PC-9 (cell line): ENCODE measurements at regions not wholly inside any gene's neighbourhood (a gene's known extent, or its start where the extent isn't known, plus 50 kb on each side); places are given as distances from the start of the nearest gene placed in this dataset.
"Not testable (repeated sequence)": the region's sequence is repeated elsewhere in the genome, so short reads cannot be mapped to it uniquely, and the experiment has no call there.

ENCODE experiments used
- BruUV-seq: library from RNA; stranded (reverse); fragments of 400-500 nt; replicated peaks from 2 replicates; lab custom pipeline; 2021; lab: Mats Ljungman, UMichigan
- CTCF ChIA-PET: fragments of 300-600 bp; sonication (Branson Sonifier 250); formaldehyde crosslinking; loops from one replicate; lab custom pipeline; 2022; ENCODE audit warnings: antibody characterized with exemption; lab: Charles Lee
- POLR2A ChIA-PET: fragments of 300-600 bp; sonication (Branson Sonifier 250); formaldehyde crosslinking; loops from one replicate; lab custom pipeline; 2022; ENCODE audit warnings: antibody characterized with exemption; ENCODE audit not compliant: unreplicated experiment; lab: Charles Lee
- DNase-seq, 2 experiments: peaks; one replicate each; pipeline versions ENCODE4 v3.0.0 to v3.0.0-alpha.2; 2015 to 2022; ENCODE audit warnings: mixed read lengths in 1 of 2
- H2AFZ ChIP-seq: fragments of 200-600 bp; sonication (generic); 2 replicates; pipeline ENCODE4 v1.8.1; 2017; ENCODE audit warnings: antibody characterized with exemption
- H3F3A ChIP-seq: fragments of 200-600 bp; sonication (generic); 2 replicates; pipeline ENCODE4 v1.8.1; 2017; ENCODE audit warnings: antibody characterized with exemption, mild to moderate bottlenecking, low read depth; ENCODE audit not compliant: insufficient read depth
- H3K27ac ChIP-seq: fragments of 200-600 bp; sonication (generic); 2 replicates; pipeline ENCODE4 v1.6.1; 2016; ENCODE audit warnings: mixed run types
- H3K27me3 ChIP-seq: fragments of 200-600 bp; sonication (generic); 2 replicates; pipeline ENCODE4 v1.6.1; 2016; ENCODE audit warnings: low read depth, mixed run types; ENCODE audit not compliant: insufficient read depth
- H3K36me3 ChIP-seq: fragments of 200-600 bp; sonication (generic); 2 replicates; pipeline ENCODE4 v1.6.1; 2016; ENCODE audit warnings: low read depth, mixed run types
- H3K4me1 ChIP-seq: fragments of 200-600 bp; sonication (generic); replicated peaks from 2 replicates; pipeline ENCODE4 v1.6.1; 2016; ENCODE audit warnings: mixed run types; ENCODE audit not compliant: insufficient read depth
- H3K4me2 ChIP-seq: fragments of 200-600 bp; sonication (generic); 2 replicates; pipeline ENCODE4 v1.6.1; 2017; ENCODE audit warnings: mixed run types
- H3K4me3 ChIP-seq: fragments of 200-600 bp; sonication (generic); 2 replicates; pipeline ENCODE4 v1.6.1; 2016; ENCODE audit warnings: mixed run types
- H3K79me2 ChIP-seq: fragments of 200-600 bp; sonication (generic); 2 replicates; pipeline ENCODE4 v1.6.1; 2017; ENCODE audit warnings: low read depth, mixed run types
- H3K9me2 ChIP-seq: fragments of 200-600 bp; sonication (generic); 2 replicates; pipeline ENCODE4 v1.8.1; 2017; ENCODE audit warnings: mild to moderate bottlenecking; ENCODE audit not compliant: insufficient read depth
- H3K9me3 ChIP-seq: fragments of 200-600 bp; sonication (generic); 2 replicates; pipeline ENCODE4 v1.8.1; 2016; ENCODE audit warnings: low read depth; ENCODE audit not compliant: insufficient read depth
- H4K20me1 ChIP-seq: fragments of 200-600 bp; sonication (generic); 2 replicates; pipeline ENCODE4 v1.8.1; 2017; ENCODE audit not compliant: insufficient read depth
- CTCF ChIP-seq: fragments of 200-600 bp; sonication (generic); conservative IDR thresholded peaks from 2 replicates; pipeline ENCODE4 v1.6.1; 2017; ENCODE audit warnings: mixed run types, antibody characterized with exemption, mild to moderate bottlenecking, moderate library complexity
- EZH2 ChIP-seq: fragments of 200-600 bp; sonication (generic); IDR thresholded peaks from 2 replicates; pipeline ENCODE4 v1.8.0; 2017; ENCODE audit warnings: antibody characterized with exemption, low read depth
- intact Hi-C: fragments of 100-400 bp; cut with micrococcal nuclease; formaldehyde crosslinking; loops from one replicate; pipeline ENCODE4 v1.10.0; 2022; ENCODE audit not compliant: unreplicated experiment

- TF ChIP-seq EZH2 (no peak), CTCF (no peak)
- H3K9me3 ChIP-seq = no peaks in the 10 kb centered on the region
- H3K4me2 ChIP-seq = no peak overlapping the region
- H3K36me3 ChIP-seq = no peaks in the 10 kb centered on the region
- no peak overlapping the region for H2AFZ ChIP-seq
- no peak overlapping the region for H3K4me3 ChIP-seq
- H3K79me2 ChIP-seq = no peaks in the 10 kb centered on the region
- CTCF ChIA-PET = no interaction called here
- H3K4me1 ChIP-seq = no peaks in the 10 kb centered on the region
- H3F3A ChIP-seq = no peaks in the 10 kb centered on the region
- no peaks in the 10 kb centered on the region for H4K20me1 ChIP-seq
- POLR2A ChIA-PET = no interaction called here
- DNase-seq = no peak
- no peak overlapping the region for H3K27ac ChIP-seq
- intact Hi-C loops = no loop called here
- no peaks in the 10 kb centered on the region; the same call in 1 of the 2 replicates for H3K27me3 ChIP-seq
- BruUV-seq = no TSS peak
- no peaks in the 10 kb centered on the region for H3K9me2 ChIP-seq
Observed at GRCh38 chr20:17863577-17864292, 104.9 kb downstream of the SNX5 start.

- Histone ChIP-seq H3K4me2 (no peak overlapping the region), H3K36me3 (no peaks in the 10 kb centered on the region), H3K4me3 (no peak overlapping the region), H3F3A (no peaks in the 10 kb centered on the region), H3K27me3 (no peaks in the 10 kb centered on the region; the same call in 1 of the 2 replicates), H4K20me1 (no peaks in the 10 kb centered on the region), H3K79me2 (no peaks in the 10 kb centered on the region), H3K9me3 (no peaks in the 10 kb centered on the region), H3K9me2 (no peaks in the 10 kb centered on the region), H3K27ac (no peak overlapping the region), H3K4me1 (no peaks in the 10 kb centered on the region), H2AFZ (no peak overlapping the region)
- no peak for DNase-seq
- ChIA-PET CTCF (no interaction called here), POLR2A (no interaction called here)
- no TSS peak for BruUV-seq
- TF ChIP-seq CTCF (no peak), EZH2 (no peak)
- intact Hi-C loops = no loop called here
Observed at GRCh38 chr20:17863209-17863576, 105.4 kb downstream of the SNX5 start.

- POLR2A ChIA-PET = interaction anchor here (0.6 kb wide), 1 partner anchor 68 kb away, joined by 13 read pairs; no protein-coding TSS in a partner anchor
Observed at GRCh38 chr20:17862171-17862570, 106.4 kb downstream of the SNX5 start.

GRCh38 chr20:17861620-17862019 is 107.0 kb downstream of the SNX5 start:
- H4K20me1 ChIP-seq, DNase-seq, H3K27me3 ChIP-seq, H3K4me2 ChIP-seq, H3K9me2 ChIP-seq, H3K27ac ChIP-seq, CTCF ChIA-PET, intact Hi-C loops, H3F3A ChIP-seq, H3K9me3 ChIP-seq, BruUV-seq, H3K4me3 ChIP-seq, H3K79me2 ChIP-seq, H3K36me3 ChIP-seq, H2AFZ ChIP-seq, H3K4me1 ChIP-seq: not testable (repeated sequence)
- POLR2A ChIA-PET = interaction anchor here (0.6 kb wide), 1 partner anchor 69 kb away, joined by 13 read pairs; no protein-coding TSS in a partner anchor

More at GRCh38 chr20:17862171-17862570, 106.4 kb downstream of the SNX5 start:
- TF ChIP-seq CTCF = no peak
- no peak for TF ChIP-seq EZH2
- H3K27ac ChIP-seq = no peak overlapping the region
- no peak overlapping the region for H3K4me3 ChIP-seq
- no peaks in the 10 kb centered on the region for H3K9me3 ChIP-seq
- no peak overlapping the region for H2AFZ ChIP-seq
- no peaks in the 10 kb centered on the region for H3F3A ChIP-seq
- no peaks in the 10 kb centered on the region for H3K4me1 ChIP-seq
- CTCF ChIA-PET = no interaction called here
- no peak overlapping the region for H3K4me2 ChIP-seq
- no peaks in the 10 kb centered on the region for H4K20me1 ChIP-seq
- DNase-seq = no peak
- H3K79me2 ChIP-seq = no peaks in the 10 kb centered on the region
- intact Hi-C loops = no loop called here
- H3K9me2 ChIP-seq = no peaks in the 10 kb centered on the region
- no peaks in the 10 kb centered on the region for H3K36me3 ChIP-seq
- no TSS peak for BruUV-seq
- no peaks in the 10 kb centered on the region for H3K27me3 ChIP-seq
